Activated CD8-positive, alpha-beta memory T cell treated with anti-CD3 and anti-CD28 coated beads, Interleukin-2, amount 50 U/mL, for 24 hours (primary cell): ENCODE measurements at regions not wholly inside any gene's neighbourhood (a gene's known extent, or its start where the extent isn't known, plus 50 kb on each side); places are given as distances from the start of the nearest gene placed in this dataset.
A peak's percentile ranks its signal among the peaks of the same experiment; 100 is the strongest.
"Not testable (repeated sequence)": the region's sequence is repeated elsewhere in the genome, so short reads cannot be mapped to it uniquely, and the experiment has no call there.

Experiments
- DNase-seq: peaks from one replicate; pipeline ENCODE4 v3.0.0-alpha.2; 2020; ENCODE audit errors: extremely low read depth

DNA sequence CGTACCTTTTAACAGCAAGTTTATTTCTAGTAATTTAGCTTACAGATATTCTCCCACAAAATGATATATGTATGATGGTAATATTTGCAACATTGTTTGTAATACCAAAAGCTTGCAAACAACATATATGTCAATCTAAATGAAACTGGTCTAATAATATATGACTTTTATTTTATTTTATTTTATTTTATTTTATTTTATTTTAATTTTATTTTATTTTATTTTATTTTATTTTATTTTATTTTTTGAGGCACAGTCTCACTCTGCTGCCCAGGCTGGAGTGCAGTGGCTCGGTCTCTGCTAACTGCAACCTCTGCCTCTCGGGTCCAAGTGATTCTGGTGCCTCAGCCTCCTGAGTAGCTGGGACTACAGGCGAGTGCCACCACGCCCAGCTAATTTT, 94.6 kb upstream of the ABCA1 start:
- DNase-seq: not testable (repeated sequence)

DNA sequence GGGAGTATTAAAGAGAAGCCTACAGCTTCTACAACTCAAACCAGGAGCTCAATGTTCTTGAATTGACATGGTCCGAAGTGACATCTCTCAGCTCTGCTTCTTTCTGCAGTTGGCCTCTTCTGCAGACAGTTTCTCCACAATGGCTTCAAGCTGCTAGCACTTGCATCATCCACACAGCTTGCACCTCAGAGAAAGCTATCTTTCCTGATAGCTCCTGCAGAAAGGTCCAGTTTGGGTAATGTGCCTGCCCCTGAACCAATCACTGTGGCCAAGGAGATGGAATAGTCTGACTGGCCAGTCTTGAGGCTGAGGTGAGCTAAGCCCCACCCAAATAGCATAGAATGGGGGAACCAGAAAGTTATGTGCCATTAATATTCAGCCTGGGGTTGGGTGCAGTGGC, 95.8 kb upstream of the ABCA1 start:
- no peak for DNase-seq

DNA sequence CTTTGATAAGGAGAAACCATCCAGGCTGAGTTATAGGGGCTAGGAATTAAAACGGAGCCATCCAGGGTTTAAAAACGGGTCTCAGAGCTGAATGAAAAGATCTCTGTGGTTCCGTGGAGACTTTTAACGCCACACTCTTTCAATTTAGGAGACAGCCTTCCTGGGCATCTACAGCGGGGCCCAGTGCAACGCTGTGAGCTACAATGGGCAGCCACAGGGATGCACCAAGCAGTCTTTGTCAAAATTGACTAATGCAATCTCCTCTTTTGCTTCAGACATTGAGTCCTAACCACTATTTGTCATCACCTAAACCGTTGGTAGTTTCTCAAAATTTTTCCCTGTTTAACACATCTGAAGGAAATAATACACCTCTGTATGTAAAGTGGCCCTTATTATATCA, 96.6 kb upstream of the ABCA1 start:
- DNase-seq: no peak

DNA sequence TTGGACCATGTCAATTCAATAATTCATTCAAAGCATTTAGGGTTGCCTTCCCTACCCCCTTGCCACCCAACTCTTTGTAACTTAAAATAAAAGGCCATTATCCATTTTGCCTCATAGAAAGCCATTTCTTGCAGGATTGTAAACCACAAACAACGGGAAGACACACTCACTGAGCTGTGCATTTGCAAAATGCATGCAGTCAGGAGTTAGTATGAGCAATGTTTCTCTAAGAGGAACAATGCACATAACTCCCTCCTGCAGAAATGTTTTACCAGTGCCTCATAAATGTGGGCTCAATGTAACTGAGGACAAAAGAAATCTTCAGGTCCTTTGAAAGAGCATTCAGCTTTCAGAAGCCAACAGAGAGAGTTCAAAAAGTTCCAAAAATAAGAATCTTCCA, 98.5 kb upstream of the ABCA1 start:
- no peak for DNase-seq

DNA sequence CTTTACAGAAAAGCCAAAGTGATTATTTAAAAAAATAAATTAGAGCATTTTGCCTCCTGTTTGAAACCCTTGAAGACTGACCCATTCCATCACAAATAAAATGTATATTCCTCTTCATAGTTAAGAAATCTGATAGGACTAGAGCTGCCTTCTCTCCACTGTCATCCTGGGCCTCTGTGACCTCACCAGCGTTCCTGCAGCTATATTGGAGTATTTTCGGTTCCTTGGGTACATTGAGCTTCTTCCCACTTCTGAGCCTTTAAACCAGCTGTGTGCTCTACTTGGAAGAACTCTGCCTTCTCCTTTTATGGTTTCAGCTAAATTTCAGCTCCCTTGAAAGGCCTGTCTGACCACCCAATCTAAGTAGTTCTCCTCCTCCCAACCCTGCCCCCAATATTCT, 99.1 kb upstream of the ABCA1 start:
- DNase-seq: no peak

DNA sequence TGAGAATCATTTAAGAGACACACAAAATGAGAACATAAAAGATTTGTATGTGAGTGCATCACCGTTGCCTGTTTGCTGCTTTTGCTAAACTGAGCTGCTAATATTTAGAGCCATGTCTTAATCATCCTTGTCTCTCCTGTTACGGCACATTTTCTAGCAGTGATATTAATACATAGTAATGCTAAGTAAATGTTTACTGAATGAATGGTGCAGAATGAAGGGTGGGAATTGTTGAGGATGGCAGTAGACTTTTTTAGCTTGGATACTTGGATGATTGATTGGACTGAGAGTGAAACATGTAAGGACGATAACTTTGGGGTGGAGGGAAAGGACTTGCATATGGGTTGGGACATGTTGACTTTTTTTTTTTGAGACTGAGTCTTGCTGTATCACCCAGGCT, 102.3 kb upstream of the ABCA1 start:
- DNase-seq: no peak

DNA sequence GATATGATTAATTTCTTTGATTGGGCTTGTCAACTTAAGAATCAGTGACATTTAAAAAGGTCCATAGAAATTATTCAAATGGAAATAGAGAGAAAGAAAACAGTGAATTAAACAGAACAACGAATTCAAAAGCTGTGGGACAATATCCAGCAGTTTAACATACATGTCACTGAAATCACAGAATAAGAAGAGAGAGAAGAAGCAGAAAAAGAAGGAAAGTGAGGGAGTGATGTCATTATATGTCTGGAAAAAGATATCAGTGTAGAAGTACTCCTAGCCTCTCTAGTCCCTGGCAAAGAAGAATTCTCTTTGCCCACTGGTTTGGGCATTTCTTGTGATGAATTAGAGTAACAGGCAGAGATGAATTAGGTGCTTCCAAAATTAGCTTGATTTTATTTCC, 109.2 kb upstream of the ABCA1 start:
- DNase-seq: no peak

DNA sequence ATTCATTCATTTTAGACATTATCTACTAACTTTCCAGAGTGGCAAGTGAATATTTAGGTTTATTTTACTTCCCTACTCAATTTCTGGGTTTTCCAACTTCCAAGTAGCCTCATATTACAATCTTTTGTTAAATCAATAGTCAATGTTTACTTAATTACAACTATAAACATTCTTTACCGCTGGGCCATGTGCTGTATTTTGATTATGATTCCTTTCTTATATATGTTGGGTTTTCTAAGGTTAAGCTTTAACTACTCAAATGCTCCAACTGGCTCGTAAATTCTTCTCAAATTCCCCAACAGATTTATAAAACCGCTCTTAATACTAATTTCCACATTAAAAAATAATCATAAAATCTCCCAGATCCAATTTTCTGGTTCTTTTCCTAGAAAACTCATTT, 110.1 kb upstream of the ABCA1 start:
- no peak for DNase-seq

DNA sequence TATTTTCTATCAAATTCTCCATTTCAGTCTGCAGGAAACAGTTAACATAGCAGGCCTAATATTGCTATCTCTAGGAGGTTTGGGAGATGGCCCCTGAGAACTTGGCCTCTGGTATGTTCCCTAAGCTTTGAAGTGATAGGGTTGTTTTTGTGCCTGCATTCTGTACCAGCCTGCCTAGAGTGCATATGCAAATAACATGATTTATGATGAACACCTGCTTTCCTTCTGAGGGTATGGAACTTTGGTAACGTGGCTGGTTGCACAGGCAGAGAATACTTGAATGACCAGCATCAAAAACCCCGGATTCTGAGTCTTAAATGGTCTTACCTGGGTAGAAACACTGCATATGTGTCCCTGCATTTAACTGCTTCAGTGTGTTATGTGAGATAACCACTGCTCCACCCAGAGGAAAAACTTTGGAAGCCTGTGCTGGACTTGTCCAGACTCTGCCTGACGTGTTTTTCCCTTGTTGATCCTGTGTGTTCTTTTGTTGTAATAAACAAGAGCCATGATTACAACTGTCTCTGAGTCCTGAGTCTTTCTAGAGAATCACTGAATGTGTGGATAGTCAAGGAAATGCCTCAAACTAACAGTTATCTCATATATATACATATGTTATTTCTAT, 111.3 kb upstream of the ABCA1 start:
- DNase-seq: no peak

DNA sequence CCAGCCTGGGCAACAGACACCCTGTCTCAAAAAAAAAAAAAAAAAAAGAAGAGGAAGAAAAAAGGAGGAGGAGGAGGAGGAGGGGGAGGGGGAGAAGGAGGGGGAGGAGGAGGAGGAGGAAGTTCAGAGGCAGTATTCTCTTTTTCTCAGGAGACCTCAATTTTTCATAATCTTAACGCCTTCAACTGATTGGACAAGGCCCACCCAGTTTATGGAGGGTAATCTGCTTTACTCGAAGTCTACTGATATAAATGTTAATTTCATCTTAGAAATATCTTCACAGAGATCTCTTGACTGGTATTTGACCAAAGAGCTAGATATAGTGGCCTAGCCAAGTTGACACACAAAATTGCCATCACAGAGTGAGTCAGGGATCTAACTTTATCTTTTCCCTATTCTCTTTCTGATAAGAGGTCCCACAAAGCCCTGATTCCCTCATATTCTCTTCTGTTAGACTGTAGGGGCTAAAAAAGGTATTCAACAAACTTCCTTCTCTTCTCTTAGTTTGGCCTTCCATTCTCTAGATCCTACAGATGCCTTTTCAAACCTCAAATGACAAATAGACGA, 115.5 kb upstream of the ABCA1 start:
- no peak for DNase-seq

DNA sequence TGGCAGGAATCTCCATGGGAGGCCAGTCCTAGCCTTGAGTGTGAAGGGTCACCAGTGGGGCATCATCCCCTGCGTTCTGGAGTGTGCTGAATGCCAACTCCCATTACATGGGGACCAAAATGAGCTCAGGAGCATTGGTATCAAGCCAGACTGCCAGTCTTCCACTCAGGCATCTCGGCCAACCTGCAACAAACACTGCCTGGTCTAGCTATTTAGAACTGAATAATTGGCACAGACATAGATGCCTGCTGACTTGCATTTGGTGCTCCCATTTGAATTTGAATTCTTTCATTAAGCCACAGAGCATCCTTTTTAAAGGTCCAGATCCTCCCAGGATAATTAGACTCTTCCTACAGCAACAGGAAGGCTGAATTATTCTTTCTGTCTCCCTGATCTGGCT, 116.6 kb upstream of the ABCA1 start:
- DNase-seq: no peak

DNA sequence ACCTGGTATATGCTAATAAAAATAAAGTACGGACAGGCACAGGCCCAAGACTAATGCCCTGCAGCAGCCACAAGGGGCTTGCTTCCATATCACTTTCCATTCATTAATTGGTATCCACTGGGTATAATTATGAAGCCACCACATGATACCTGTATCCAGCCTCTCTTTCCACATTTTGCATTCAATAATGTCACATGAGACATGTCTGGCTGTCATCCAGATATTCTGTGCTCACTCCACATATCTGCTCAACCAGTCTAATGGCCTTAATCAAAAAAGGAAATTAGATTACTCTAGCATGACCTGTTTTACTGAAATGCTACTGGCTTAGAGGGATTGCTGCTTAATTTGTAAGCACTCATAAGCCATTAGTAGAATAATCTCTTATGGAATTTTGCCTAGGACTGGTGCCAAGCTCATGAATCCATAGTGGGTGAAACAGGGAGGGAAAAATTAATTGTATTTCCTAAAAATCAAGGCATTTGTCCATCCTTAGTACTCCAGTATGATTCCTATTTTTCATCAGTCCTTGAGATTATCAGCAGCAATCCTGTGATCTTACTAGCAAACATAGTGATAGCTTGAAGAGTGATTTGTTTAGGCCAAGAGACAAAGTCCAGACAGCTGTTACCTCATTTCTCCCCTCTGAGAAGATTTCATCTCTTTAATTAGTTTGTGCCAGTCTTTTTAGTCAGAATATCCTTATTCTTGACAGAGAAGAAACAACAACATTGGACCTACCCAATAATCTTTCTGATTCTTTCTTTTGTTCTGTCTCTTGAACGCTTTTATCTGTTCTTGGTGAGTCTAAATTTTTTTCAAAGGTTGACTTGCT, 119.2 kb upstream of the ABCA1 start:
- no peak for DNase-seq

DNA sequence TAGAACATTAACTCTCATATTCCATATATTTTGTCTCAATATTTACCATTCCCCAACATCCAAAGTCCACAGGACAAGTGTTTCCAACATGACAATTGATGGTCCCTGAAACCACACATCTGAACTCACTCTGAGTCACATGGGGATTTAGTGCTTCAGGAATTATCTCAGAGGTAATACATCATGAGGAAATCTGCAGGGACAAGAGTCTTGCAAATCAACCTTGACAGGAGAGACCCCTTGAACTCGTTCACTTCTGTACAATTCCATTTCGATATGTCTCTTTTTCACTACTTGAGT, 119.7 kb upstream of the ABCA1 start:
- DNase-seq: no peak

DNA sequence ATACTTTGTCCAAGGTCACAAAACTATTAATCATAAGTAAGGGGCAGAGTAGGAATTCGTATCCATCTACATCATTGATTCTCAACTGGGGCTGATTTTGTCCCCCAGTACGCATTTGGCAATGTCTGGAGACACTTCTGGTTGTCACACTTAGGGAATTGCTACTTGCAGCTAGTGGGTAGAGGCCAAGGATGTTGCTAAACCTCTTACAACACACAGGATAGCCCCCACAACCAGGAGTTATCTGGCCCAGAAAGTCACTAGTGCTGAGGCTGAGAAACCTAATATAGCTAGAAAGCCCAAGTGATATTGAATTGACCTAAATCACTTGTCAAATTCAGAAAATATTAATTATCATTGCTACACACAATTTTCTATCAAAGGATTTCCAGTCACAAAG, 120.4 kb upstream of the ABCA1 start:
- DNase-seq: no peak

DNA sequence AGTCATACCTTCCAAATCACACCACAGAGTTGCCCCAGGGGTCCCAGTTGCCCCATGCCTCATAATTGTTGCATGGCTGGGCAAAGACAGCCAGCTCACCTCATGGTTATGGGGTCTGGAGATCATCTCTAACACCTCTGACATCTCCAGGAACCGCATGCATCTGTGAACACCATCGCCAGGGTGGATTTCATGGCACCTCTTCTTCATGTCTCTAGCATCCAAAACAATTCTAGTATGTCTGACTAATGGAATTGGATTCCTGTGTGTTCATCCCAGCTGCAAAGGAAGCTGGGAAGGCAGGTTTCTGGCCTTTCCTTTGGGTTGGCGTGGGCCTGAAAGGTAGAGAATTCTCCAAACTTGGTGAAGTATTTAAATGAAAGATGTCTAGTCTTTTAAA, 122.3 kb upstream of the ABCA1 start:
- DNase-seq: no peak

DNA sequence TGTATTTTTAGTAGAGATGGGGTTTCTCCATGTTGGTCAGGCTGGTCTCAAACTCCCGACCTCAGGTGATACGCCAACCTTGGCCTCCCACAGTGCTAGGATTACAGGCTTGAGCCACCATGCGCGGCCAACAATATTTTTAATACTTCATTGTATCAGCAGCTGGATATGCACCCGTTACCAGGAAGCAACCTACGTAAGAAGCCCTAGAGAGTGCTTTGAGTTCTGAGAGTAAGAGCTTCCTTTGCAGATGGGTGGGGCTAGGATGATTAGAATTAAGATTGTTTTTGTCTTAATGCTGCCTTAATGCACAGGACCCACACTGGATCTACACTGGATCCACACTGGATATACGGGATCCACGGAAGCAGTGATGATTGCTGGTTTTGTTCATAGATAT, 123.9 kb upstream of the ABCA1 start:
- no peak for DNase-seq

DNA sequence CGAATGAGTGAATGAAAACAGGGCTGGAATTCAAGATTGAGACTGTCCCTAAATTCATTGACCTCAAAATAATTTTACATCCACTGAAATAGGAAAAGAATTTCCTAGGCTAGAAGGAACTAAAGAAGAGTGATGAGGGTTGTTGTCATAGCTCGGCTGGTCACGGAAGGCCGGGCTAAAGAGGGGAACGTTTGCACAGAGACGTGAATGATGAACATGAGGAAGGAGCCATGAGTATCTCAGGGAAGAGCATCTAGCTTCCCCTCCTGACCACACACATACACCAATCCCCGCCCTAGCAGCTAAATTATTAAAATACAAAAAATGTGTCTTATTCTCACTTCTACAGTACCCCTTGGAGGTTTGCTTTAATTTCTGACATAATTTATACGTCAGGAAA, 124.4 kb upstream of the ABCA1 start:
- DNase-seq: no peak

DNA sequence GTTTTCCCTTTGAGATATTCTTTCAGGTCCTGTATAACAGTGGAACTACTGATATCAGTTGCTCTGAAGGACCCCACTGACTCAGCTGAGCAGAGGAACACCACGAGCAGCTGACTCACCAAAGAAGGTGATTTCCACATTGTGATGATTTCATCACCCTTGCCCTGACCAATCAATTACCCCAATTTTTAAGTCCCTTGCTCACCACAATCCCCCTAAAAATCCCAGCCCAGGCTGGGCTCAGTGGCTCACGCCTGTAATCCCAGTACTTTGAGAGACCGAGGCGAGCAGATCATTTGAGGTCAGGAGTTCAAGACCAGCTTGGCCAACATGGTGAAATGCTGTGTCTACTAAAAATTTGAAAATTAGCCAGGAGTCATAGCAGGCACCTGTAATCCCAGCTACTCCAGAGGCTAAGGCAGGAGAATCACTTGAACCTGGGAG, 125.3 kb upstream of the ABCA1 start:
- DNase-seq: peak; percentile 6

DNA sequence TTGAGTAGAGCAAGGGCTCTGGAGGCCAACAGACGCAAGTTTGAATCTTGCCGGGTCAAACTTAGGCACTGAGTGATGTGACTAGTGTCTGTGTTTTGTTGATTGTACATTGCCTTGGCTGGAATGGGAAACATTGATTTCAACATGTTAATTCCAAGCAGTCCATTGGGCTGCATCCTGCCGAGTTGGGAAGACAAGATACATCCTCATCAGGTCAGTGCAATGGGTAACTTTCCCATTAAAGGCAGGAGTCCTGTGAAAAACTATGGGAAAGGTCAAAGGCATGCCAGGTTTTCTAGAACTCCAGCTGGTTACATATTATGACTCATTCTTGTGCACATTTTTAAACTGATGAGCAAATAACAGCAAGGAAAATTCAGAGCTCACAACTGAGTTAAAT, 126.5 kb upstream of the ABCA1 start:
- no peak for DNase-seq

DNA sequence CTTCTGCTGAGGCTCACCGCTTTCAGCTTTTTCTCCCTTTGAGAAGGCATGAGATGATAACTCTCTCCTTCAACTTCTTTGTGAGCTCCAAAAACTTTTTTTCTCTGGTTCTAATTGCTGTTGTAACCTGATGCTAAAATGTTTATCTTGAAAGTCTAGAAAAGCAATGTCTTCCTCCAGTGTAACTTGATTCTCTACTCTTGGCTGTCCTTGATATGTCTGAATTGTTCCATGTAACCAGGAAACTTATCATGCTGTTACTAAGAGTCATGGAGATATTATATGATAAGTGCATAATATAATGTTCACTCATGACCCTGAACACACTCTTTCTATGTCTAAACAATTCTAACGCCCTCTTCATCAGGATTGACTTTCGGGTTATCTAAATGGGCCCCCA, 128.0 kb upstream of the ABCA1 start:
- DNase-seq: no peak

DNA sequence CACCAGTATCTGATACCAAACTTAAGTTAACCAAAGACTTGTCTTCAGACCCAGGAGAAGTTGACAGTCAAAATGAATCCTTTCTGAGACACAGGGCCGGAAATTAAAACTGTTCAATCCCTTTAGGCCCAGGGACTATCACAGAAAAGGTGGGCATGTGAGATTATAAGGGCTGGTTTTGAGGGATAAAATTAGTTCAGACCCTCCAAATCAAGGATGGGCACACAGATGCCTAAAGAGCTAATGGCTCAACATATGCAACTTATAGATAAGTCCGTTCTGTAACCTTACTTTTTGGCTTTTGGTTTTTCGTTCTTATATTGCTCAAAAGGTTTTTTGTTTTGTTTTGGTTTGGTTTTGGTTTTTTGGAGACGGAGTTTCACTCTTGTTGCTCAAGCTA, 129.6 kb upstream of the ABCA1 start:
- DNase-seq: no peak

DNA sequence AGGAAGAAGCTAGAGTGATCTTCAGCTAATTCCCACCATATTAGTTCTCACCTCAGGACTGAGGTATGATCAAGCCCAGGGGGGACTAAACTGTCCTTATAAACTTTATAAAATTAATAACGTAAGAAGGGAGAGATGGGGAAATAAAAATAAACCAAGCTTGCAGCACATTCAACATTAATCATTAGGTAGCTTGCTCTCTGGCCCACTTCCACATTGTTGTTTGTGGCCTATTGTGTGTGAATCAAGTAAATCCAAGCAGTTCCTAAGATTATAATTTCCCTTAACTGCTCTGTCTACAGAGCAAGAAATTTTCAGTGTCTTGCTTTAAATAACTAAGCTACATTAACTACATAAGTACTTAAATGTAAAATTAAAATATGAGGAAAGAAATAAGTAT, 131.3 kb upstream of the ABCA1 start:
- no peak for DNase-seq

DNA sequence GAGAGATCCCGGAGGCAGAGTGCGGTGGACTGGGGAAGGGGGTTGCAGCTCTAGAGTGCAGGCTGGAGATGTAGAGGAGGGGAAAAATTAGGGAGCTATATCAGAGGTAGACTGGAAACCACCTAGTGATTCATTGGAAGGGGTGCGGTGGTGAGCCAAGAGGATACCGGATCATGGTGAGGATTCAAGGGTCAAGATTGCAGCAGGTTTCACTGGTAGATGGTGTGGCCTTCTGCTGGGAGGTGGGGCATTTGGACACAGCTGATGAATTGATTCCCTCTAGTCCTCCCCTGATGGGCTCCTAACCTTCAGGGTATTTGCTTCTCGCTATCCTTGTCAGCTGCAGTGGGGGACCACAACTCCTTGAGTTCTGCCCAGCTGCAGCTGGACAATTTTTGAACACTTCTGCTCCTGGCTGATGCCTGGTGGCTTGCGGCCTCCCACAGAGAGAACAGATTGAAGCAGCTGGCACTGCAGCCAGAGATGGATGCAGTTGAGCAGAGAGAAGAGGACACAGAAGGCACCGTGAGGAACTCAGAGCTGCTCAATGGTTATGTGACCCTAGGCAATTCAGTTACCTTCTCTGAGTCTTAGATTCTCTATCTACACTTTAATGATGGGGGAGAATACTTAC, 134.4 kb upstream of the ABCA1 start:
- no peak for DNase-seq
